IPS-11a (cell line): ENCODE measurements at regions not wholly inside any gene's neighbourhood (a gene's known extent, or its start where the extent isn't known, plus 50 kb on each side); places are given as distances from the start of the nearest gene placed in this dataset.
A peak's percentile ranks its signal among the peaks of the same experiment; 100 is the strongest.

ENCODE experiments used
- H3K4me3 ChIP-seq: one replicate; pipeline ENCODE4 v1.5.1; 2013; ENCODE audit warnings: low read depth, low read length, control low read depth

DNA sequence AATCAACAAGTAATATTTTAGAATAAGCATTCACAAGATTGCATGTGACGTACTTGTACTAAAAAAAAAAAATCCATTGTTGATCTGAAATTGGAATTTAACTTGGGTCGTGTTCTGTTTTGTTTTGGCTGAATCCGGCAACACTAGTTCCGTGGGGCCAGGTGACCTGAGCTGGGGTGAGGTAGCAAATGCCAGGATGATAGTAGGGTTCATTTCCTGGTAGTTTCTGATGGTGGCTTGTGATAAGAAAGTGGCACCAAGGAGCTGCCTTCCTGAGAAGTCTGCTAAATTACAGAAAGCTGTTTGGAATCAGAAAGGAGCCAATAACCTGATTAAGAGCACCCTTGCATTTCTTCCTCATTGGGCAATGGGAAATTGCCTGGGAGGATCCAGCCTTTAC is 126.4 kb upstream of the DLX2 start:
- no peak overlapping the region for H3K4me3 ChIP-seq

GRCh38 chr2:172230332-172230888 is 127.7 kb upstream of the DLX2 start:
- H3K4me3 ChIP-seq: no peak overlapping the region

DNA sequence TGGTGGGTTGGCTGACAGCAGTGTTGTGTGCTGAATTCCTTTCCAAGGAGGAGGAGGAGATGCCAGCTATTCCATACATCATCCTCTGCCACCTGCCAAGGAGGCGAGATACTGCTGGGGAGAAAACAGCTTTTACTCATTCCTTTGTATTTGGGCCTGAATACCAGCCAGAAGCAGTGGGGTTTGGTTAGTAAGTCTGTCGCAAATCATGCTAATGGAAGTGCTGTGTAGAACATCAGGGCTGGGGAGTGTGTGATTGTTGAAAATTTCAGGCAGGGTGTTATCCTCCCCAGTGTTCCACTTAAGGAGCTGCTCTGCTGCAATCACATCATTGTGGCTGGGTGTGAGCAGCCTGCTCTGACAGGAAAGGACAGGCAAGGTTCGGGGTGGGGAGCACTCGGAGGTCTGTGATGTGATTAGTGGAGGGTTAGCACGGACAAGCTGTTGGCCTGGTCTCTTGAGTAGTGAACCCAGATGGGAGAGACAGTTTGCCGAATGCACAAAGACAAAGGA is 128.2 kb upstream of the DLX2 start:
- no peak overlapping the region for H3K4me3 ChIP-seq

- no peak overlapping the region for H3K4me3 ChIP-seq
These were observed 128.8 kb upstream of the DLX2 start for GRCh38 chr2:172231508-172231907.

- H3K4me3 ChIP-seq: no peak overlapping the region
These were observed 130.2 kb upstream of the DLX2 start for GRCh38 chr2:172232708-172233396.

GRCh38 chr2:172233987-172234715 is 131.5 kb upstream of the DLX2 start:
- peak overlapping the region; percentile 42 for H3K4me3 ChIP-seq

GRCh38 chr2:172234716-172235691 is 132.3 kb upstream of the DLX2 start:
- peak overlapping the region; percentile 42 for H3K4me3 ChIP-seq

- no peak overlapping the region for H3K4me3 ChIP-seq
These were observed 137.4 kb upstream of the DLX2 start for GRCh38 chr2:172239944-172240590.

GRCh38 chr2:172241222-172241621 is 138.5 kb upstream of the DLX2 start:
- no peak overlapping the region for H3K4me3 ChIP-seq

GRCh38 chr2:172242471-172242870 is 139.8 kb upstream of the DLX2 start:
- H3K4me3 ChIP-seq: no peak overlapping the region

DNA sequence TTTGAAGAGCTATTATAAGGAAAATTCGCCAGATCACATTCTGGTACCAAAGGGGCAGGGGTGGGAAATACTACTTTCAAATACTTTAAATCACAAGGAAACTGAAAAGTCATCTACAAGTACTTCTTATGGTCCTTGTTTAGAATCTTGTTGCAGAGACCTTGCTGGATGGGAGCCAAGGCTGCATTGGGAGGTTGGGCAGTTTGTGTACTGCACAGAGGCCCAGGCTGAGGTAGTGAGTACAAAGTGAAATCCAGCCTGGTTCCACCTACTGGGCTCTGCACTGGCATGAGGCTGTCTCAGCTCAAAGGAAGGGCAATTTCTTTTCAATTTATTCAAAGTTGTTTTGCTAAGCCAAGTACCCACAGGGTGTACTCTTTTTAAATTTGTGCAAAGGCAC is 140.3 kb upstream of the DLX2 start:
- no peak overlapping the region for H3K4me3 ChIP-seq

- H3K4me3 ChIP-seq: no peak overlapping the region
These were observed 141.9 kb upstream of the DLX2 start for GRCh38 chr2:172244419-172245130.

DNA sequence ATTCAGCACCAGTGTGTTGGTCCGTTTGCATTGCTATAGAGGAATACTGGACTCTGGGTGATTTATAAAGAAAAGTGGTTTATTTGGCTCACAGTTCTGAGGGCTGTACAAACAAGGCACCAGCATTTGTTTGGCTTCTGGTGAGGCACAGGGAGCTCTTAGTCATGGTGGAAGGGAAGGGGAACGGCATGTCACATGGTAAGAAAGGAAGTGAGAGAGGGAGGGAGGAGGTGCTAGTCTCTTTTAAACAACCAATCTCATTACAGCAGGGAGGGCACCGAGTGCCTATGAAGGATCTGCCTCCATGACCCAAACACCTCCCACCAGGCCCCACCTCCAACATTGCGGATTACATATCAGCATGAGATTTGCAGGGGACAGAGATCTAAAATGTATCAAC is 143.9 kb upstream of the DLX2 start:
- H3K4me3 ChIP-seq: no peak overlapping the region

GRCh38 chr2:172247203-172247602 is 144.5 kb upstream of the DLX2 start:
- H3K4me3 ChIP-seq: no peak overlapping the region

GRCh38 chr2:172248381-172248780 is 145.7 kb upstream of the DLX2 start:
- no peak overlapping the region for H3K4me3 ChIP-seq

- no peak overlapping the region for H3K4me3 ChIP-seq
These were observed 146.1 kb upstream of the DLX2 start for GRCh38 chr2:172248785-172249187.

DNA sequence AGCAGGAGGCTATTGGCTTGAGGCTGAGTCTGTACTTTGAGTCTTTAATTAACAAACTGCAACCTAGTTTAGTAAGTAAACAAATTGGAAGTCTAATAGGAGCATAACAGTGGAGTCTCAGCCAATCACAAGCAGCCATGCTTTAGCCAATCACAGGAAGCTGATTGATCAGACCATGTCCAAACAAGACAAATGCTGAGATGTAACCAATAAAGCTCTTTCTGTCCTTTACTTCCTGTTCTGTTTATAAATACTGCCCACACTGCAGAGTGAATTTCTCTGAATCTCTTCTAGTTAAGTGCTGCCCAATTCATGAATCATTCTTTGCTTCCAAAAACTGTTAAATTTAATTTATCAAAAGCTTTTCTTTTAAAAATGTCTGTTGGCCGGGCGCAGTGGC is 146.6 kb upstream of the DLX2 start:
- H3K4me3 ChIP-seq: no peak overlapping the region

DNA sequence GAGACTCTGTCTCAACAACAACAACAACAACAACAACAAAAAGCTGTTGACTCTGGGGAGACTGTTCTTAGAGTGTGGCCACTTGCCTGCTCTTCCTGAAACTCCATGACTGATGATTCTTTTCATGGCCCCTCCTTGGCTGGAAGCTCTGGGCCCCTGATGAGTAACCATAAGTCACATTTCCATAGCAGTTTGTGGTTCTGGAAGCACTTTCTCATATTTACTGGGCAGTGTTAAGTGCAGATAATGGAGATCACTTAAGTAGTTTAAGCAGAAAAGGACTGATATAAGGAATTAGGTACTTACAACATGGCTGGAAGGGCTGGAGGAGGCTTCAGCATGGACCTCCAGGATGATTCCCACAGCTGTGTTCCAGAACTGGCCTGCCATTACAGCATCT is 147.3 kb upstream of the DLX2 start:
- H3K4me3 ChIP-seq: no peak overlapping the region

DNA sequence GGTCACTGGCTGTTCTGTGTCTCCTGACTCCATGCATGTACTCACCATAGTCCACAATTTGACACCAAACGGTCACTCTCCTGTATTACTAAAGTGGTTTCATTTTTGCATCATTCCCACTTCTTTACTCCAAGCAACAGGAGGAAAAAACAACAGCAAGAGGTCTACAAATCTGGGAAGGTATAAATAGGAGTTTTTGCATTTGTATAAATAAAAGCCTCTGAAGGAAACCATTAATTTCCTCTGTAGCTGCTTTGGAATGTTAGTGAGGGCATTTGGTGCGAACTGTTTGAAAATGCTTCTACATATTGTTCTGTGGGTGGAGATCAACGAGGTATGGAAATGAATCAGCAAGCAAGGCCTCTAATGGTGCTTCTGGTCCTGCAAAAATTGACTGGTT is 148.5 kb upstream of the DLX2 start:
- no peak overlapping the region for H3K4me3 ChIP-seq

- H3K4me3 ChIP-seq: no peak overlapping the region
These were observed 149.5 kb upstream of the DLX2 start for GRCh38 chr2:172252154-172252553.
